DOHH2 (cell line): ENCODE measurements at regions not wholly inside any gene's neighbourhood (a gene's known extent, or its start where the extent isn't known, plus 50 kb on each side); places are given as distances from the start of the nearest gene placed in this dataset.

ENCODE experiments used
- CTCF ChIP-seq: fragments of 200-600 bp; sonication (generic); IDR thresholded peaks from one replicate; pipeline ENCODE4 v1.5.1; 2014; ENCODE audit warnings: antibody characterized with exemption, mild to moderate bottlenecking, low read depth, low read length; ENCODE audit not compliant: poor library complexity, severe bottlenecking
- EZH2phosphoT487 ChIP-seq: fragments of 200-600 bp; sonication (generic); IDR thresholded peaks from 2 replicates; pipeline ENCODE4 v1.6.1; 2017; ENCODE audit warnings: borderline replicate concordance, mild to moderate bottlenecking, antibody characterized with exemption, low read length, moderate library complexity, mixed read lengths

GRCh38 chr6:47145212-47145611 lies 103.1 kb upstream of the ADGRF1 start:
- TF ChIP-seq CTCF: no peak
- no peak for TF ChIP-seq EZH2phosphoT487
